ENCODE measurements at regions not wholly inside any gene's neighbourhood (a gene's known extent, or its start where the extent isn't known, plus 50 kb on each side); places are given as distances from the start of the nearest gene placed in this dataset.

DNA sequence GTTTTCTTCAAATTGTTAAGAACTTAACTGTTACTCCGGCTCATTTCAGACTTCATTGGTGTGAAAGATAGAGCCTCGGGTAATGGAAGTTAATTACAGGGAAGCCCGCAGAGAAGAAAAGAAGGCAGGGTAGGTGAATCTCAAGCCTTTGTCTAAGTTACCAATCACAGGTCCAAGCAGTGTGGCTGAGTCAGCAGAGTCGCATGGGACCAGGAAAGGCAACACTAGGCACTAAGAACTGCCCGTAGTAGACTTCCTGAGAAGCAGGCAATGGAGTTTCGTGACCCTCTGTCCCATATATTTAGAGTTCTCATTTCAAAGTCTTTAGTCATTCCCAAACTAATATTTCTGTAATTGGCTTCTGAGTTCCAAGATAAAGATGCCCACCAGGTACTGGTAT lies 122.9 kb upstream of the STT3B start:
- H3K4me2 ChIP-seq, result no peak overlapping the region
- TF ChIP-seq, protein P1, sequence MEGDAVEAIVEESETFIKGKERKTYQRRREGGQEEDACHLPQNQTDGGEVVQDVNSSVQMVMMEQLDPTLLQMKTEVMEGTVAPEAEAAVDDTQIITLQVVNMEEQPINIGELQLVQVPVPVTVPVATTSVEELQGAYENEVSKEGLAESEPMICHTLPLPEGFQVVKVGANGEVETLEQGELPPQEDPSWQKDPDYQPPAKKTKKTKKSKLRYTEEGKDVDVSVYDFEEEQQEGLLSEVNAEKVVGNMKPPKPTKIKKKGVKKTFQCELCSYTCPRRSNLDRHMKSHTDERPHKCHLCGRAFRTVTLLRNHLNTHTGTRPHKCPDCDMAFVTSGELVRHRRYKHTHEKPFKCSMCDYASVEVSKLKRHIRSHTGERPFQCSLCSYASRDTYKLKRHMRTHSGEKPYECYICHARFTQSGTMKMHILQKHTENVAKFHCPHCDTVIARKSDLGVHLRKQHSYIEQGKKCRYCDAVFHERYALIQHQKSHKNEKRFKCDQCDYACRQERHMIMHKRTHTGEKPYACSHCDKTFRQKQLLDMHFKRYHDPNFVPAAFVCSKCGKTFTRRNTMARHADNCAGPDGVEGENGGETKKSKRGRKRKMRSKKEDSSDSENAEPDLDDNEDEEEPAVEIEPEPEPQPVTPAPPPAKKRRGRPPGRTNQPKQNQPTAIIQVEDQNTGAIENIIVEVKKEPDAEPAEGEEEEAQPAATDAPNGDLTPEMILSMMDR (conservative IDR thresholded peaks at IDR 0.05; ENCODE audit: low read depth, low read length), result no peak
- H4K20me1 ChIP-seq (ENCODE audit: insufficient read depth), result no peaks in the 10 kb centered on the region
- H3K4me1 ChIP-seq (ENCODE audit: low read depth, poor library complexity, severe bottlenecking), result no peaks in the 10 kb centered on the region
- H3K79me2 ChIP-seq (ENCODE audit: insufficient read depth, low read depth), result no peaks in the 10 kb centered on the region
- no peak overlapping the region for H3K4me3 ChIP-seq (IDR thresholded peaks at IDR 0.05; ENCODE audit: insufficient read depth, low read depth, low read length)
- no peak overlapping the region for H3K9ac ChIP-seq
- no peak overlapping the region for H3K27ac ChIP-seq
- no peaks in the 10 kb centered on the region for H3K27me3 ChIP-seq (ENCODE audit: insufficient read depth, low read depth)
- no peak overlapping the region for H2AFZ ChIP-seq (ENCODE audit: low read depth)
- H3K36me3 ChIP-seq (ENCODE audit: insufficient read depth), result no peaks in the 10 kb centered on the region

DNA sequence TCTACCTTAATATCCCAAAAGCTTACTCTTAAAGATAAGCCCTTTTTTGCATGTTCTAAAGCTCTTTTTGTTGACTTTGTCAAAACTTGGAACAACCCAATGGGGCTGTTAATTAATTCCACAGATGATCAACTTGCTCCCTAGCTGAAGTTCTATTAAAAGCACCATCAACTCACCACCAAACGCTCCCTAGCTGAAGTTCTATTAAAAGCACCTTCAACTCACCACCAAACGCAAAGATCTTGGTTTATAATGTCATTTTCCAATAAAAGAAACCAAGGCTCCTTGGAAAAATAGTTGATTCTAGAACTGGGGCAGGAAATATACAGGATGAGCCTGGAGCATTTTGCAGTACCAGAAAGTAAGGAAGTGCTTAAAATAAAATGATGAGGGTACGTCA lies 122.3 kb upstream of the STT3B start:
- H3K9ac ChIP-seq, result no peak overlapping the region
- H3K79me2 ChIP-seq (ENCODE audit: insufficient read depth, low read depth), result no peaks in the 10 kb centered on the region
- H2AFZ ChIP-seq (ENCODE audit: low read depth), result no peak overlapping the region
- no peak overlapping the region for H3K4me3 ChIP-seq (IDR thresholded peaks at IDR 0.05; ENCODE audit: insufficient read depth, low read depth, low read length)
- TF ChIP-seq, protein P1 (conservative IDR thresholded peaks at IDR 0.05; ENCODE audit: low read depth, low read length), result no peak
- H3K27me3 ChIP-seq (ENCODE audit: insufficient read depth, low read depth), result no peaks in the 10 kb centered on the region
- H3K27ac ChIP-seq, result no peak overlapping the region
- H3K4me2 ChIP-seq, result no peak overlapping the region
- no peaks in the 10 kb centered on the region for H3K36me3 ChIP-seq (ENCODE audit: insufficient read depth)
- no peaks in the 10 kb centered on the region for H3K4me1 ChIP-seq (ENCODE audit: low read depth, poor library complexity, severe bottlenecking)
- H4K20me1 ChIP-seq (ENCODE audit: insufficient read depth), result no peaks in the 10 kb centered on the region

DNA sequence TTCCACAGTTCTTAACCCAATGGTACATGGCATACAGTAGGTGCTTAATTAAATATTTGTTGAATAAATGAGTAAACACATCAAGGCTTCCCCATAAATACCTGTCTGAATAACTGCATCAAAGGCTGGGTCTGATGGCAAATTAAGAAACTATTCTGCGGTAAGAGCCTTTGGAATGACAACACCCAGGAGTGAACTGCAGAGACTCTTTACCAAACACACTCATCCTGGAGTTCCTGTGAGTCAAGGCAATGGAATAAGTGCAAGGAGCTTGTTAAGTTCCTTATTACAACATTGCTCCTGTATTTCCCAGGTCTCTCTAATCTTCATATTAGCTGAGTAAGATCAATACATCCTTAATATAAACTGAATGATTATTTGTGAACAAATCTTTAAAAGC lies 119.9 kb upstream of the STT3B start:
- no peak overlapping the region for H2AFZ ChIP-seq (ENCODE audit: low read depth)
- H3K27ac ChIP-seq, result no peak overlapping the region
- H3K27me3 ChIP-seq (ENCODE audit: insufficient read depth, low read depth), result no peaks in the 10 kb centered on the region
- TF ChIP-seq, protein P1 (conservative IDR thresholded peaks at IDR 0.05; ENCODE audit: low read depth, low read length), result no peak
- H3K9ac ChIP-seq, result no peak overlapping the region
- H4K20me1 ChIP-seq (ENCODE audit: insufficient read depth), result no peaks in the 10 kb centered on the region
- H3K36me3 ChIP-seq (ENCODE audit: insufficient read depth), result no peaks in the 10 kb centered on the region
- no peaks in the 10 kb centered on the region for H3K4me1 ChIP-seq (ENCODE audit: low read depth, poor library complexity, severe bottlenecking)
- no peaks in the 10 kb centered on the region for H3K79me2 ChIP-seq (ENCODE audit: insufficient read depth, low read depth)
- H3K4me2 ChIP-seq, result no peak overlapping the region
- H3K4me3 ChIP-seq (IDR thresholded peaks at IDR 0.05; ENCODE audit: insufficient read depth, low read depth, low read length), result no peak overlapping the region

DNA sequence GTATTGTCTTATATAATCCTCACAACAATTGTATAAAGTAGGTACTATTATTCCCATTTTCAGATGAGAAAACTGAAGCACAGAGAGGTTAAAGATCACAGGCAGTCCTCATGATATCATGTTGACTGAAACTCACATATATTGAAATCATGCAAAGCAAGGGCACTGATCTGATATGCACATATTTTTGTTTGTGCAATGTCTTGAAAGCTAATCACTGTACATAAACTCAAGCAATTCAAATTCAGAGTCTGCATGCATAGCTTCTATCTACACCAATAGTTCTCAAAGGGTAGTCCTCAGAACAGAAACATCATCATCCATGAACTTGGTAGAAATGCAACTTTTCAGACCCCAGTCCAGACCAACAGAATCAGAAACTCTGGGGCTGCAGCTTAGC lies 119.2 kb upstream of the STT3B start:
- Histone ChIP-seq H3K27me3 (ENCODE audit: insufficient read depth, low read depth) (no peaks in the 10 kb centered on the region), H3K36me3 (ENCODE audit: insufficient read depth) (no peaks in the 10 kb centered on the region), H3K27ac (no peak overlapping the region), H3K4me3 (IDR thresholded peaks at IDR 0.05; ENCODE audit: insufficient read depth, low read depth, low read length) (no peak overlapping the region), H3K4me1 (ENCODE audit: low read depth, poor library complexity, severe bottlenecking) (no peaks in the 10 kb centered on the region), H3K79me2 (ENCODE audit: insufficient read depth, low read depth) (no peaks in the 10 kb centered on the region), H4K20me1 (ENCODE audit: insufficient read depth) (no peaks in the 10 kb centered on the region), H3K9ac (no peak overlapping the region), H3K4me2 (no peak overlapping the region), H2AFZ (ENCODE audit: low read depth) (no peak overlapping the region)
- TF ChIP-seq, protein P1 (conservative IDR thresholded peaks at IDR 0.05; ENCODE audit: low read depth, low read length), result no peak

DNA sequence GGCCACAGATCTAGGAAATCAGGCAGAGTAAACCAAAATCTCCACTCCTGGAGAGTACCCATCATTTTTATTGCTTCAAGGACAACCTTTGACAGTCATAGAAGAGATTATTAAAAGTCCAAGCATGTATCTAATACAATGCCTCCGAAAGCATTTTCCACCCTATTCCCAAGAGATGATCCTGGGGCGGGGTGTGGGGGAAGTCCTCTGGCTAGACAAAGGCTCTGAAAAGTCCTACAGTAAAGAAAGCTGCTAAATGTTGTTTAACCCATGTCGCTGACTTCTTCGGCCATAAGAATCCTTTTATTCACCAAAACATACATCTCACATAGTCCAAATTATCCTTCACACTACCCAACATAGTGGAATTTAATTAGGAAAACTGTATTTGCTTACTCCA lies 115.7 kb upstream of the STT3B start:
- H2AFZ ChIP-seq (ENCODE audit: low read depth), result no peak overlapping the region
- no peaks in the 10 kb centered on the region for H3K79me2 ChIP-seq (ENCODE audit: insufficient read depth, low read depth)
- H3K4me1 ChIP-seq (ENCODE audit: low read depth, poor library complexity, severe bottlenecking), result peaks cover 13% of the 10 kb centered on the region
- H3K4me2 ChIP-seq, result no peak overlapping the region
- H4K20me1 ChIP-seq (ENCODE audit: insufficient read depth), result no peaks in the 10 kb centered on the region
- TF ChIP-seq, protein P1 (conservative IDR thresholded peaks at IDR 0.05; ENCODE audit: low read depth, low read length), result no peak
- H3K36me3 ChIP-seq (ENCODE audit: insufficient read depth), result no peaks in the 10 kb centered on the region
- H3K4me3 ChIP-seq (IDR thresholded peaks at IDR 0.05; ENCODE audit: insufficient read depth, low read depth, low read length), result no peak overlapping the region
- no peak overlapping the region for H3K9ac ChIP-seq
- H3K27ac ChIP-seq, result no peak overlapping the region
- H3K27me3 ChIP-seq (ENCODE audit: insufficient read depth, low read depth), result no peaks in the 10 kb centered on the region
